Naive thymus-derived CD4-positive, alpha-beta T cell (primary cell): ENCODE measurements at regions not wholly inside any gene's neighbourhood (a gene's known extent, or its start where the extent isn't known, plus 50 kb on each side); places are given as distances from the start of the nearest gene placed in this dataset.

Experiments used
- ATAC-seq: fragments of 150-1000 bp; cut with Tn5 transposase; 2 replicates; pipeline ENCODE4 v1.10.0; 2021; ENCODE audit warnings: mild to moderate bottlenecking, moderate library complexity
- CTCF ChIA-PET: fragments of 350-600 bp; sonication (Branson Sonifier 250); formaldehyde crosslinking; loops from one replicate; lab custom pipeline; 2021; ENCODE audit warnings: antibody characterized with exemption; lab: Charles Lee
- POLR2A ChIA-PET: fragments of 350-600 bp; sonication (Branson Sonifier 250); formaldehyde crosslinking; loops from one replicate; lab custom pipeline; 2021; ENCODE audit warnings: antibody characterized with exemption, inconsistent platforms; lab: Charles Lee
- DNase-seq, 9 donors: peaks; one replicate each; pipeline versions ENCODE4 v3.0.0 to v3.0.0-alpha.2; 2020 to 2022; ENCODE audit warnings: mixed read lengths in 1 of 9
- H3K27ac ChIP-seq: one replicate; pipeline ENCODE4 v1.7.0; 2013; ENCODE audit warnings: mild to moderate bottlenecking, low read depth, low read length, moderate library complexity
- H3K27me3 ChIP-seq, 2 donors: one replicate each; pipeline ENCODE4 v1.7.0; 2013; ENCODE audit warnings: low read length in 2 of 2, mild to moderate bottlenecking in 2 of 2, moderate library complexity in 2 of 2; ENCODE audit not compliant: control insufficient read depth in 2 of 2, insufficient read depth in 2 of 2
- H3K36me3 ChIP-seq, 3 experiments: 1 replicate in 2 of 3; 2 replicates in 1 of 3; pipeline ENCODE4 v1.7.0; 2013; ENCODE audit warnings: low read length in 3 of 3, mild to moderate bottlenecking in 3 of 3, moderate library complexity in 1 of 3; ENCODE audit not compliant: insufficient read depth in 3 of 3, control insufficient read depth in 2 of 3
- H3K4me1 ChIP-seq, 2 donors: one replicate each; pipeline ENCODE4 v1.7.0; 2013; ENCODE audit warnings: low read length in 2 of 2, mild to moderate bottlenecking in 2 of 2, moderate library complexity in 1 of 2; ENCODE audit not compliant: control insufficient read depth in 2 of 2, insufficient read depth in 2 of 2
- H3K4me3 ChIP-seq: 2 replicates; pipeline ENCODE4 v1.7.0; 2013; ENCODE audit warnings: mild to moderate bottlenecking, low read length
- H3K9me3 ChIP-seq, 3 experiments: 1 replicate in 2 of 3; 2 replicates in 1 of 3; pipeline ENCODE4 v1.7.0; 2013; ENCODE audit warnings: low read length in 3 of 3; ENCODE audit not compliant: control insufficient read depth in 2 of 3
- H3K27ac Mint-ChIP-seq, 9 donors: one replicate each; pipeline ENCODE4 v1.8.0; 2020 to 2022; ENCODE audit warnings: mixed read lengths in 9 of 9, mild to moderate bottlenecking in 8 of 9, moderate library complexity in 5 of 9, inconsistent platforms in 2 of 9
- H3K27me3 Mint-ChIP-seq, 5 donors: one replicate each; pipeline ENCODE4 v1.8.0; 2021 to 2022; ENCODE audit warnings: mixed read lengths in 5 of 5, mild to moderate bottlenecking in 1 of 5
- H3K36me3 Mint-ChIP-seq, 5 donors: one replicate each; pipeline ENCODE4 v1.8.0; 2020 to 2022; ENCODE audit warnings: mixed read lengths in 5 of 5, mild to moderate bottlenecking in 3 of 5, inconsistent platforms in 1 of 5
- H3K4me1 Mint-ChIP-seq, 7 donors: one replicate each; pipeline ENCODE4 v1.8.0; 2020 to 2022; ENCODE audit warnings: mixed read lengths in 7 of 7, mild to moderate bottlenecking in 3 of 7, inconsistent platforms in 1 of 7
- H3K4me3 Mint-ChIP-seq, 10 donors: one replicate each; pipeline ENCODE4 v1.8.0; 2020 to 2022; ENCODE audit warnings: mild to moderate bottlenecking in 10 of 10, mixed read lengths in 10 of 10, moderate library complexity in 6 of 10, inconsistent platforms in 2 of 10
- H3K9me3 Mint-ChIP-seq, 11 donors: one replicate each; pipeline ENCODE4 v1.8.0; 2020 to 2022; ENCODE audit warnings: mixed read lengths in 11 of 11, mild to moderate bottlenecking in 4 of 11, inconsistent platforms in 1 of 11, moderate library complexity in 1 of 11
- intact Hi-C, 2 donors: fragments of 100-400 bp; cut with micrococcal nuclease; formaldehyde crosslinking; loops; one replicate each; pipeline ENCODE4 v1.15.1; 2023

DNA sequence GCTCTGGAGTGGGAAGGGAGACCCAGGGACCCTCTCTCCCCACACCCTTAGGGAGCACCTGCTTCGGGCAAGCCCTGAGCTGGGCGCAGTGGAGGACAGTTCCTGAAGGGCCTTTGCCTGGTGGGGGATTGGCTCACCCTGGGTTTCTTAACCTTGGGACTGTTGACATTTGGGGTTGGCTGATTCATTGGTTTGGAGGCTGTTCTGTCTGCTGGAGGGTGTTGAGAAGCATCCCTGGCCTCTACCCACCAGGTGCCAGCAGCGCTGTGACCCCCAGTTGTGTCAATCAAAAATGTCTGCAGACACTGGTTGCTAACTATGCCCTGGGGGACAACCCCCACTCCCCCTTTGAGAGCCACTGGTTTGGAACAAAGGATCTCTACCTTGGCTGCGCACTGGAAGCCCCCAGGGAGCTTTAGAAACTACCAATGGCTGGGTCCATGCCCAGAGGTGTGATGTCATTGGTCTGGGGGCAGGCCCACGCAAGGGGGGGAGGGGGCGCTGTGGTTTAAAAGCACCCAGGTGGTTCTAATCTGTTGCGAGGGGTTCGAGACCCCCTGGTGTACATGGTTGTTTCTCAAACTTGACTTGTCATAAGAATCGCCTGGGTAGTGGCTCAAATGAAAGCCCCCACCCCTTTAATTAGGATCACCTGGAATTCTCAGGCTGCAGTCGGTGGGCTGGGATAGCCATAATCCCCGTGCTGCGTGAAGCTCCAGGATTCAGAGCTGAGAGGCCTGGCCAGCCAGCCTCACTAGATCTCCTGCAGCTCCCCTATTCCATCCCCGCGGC lies 151.9 kb upstream of the GSE1 start:
- Mint-ChIP-seq H3K9me3 (no peaks in the 10 kb centered on the region), H3K4me3 (peak overlapping the region in 7 of 10 donors; percentile 27 to 93 (median 88)), H3K27me3 (peaks cover 14 to 41% (median 19%) of the 10 kb centered on the region in 5 donors), H3K4me1 (peaks cover 3 to 15% (median 9%) of the 10 kb centered on the region in 7 donors), H3K36me3 (no peaks in the 10 kb centered on the region), H3K27ac (peak overlapping the region in 2 of 9 donors; percentile 45)
- H3K9me3 ChIP-seq, result no peaks in the 10 kb centered on the region
- no peak overlapping the region for H3K27ac ChIP-seq
- H3K4me1 ChIP-seq, result peaks cover 0 to 11% of the 10 kb centered on the region in 2 donors
- ATAC-seq, result no peak
- no peak for DNase-seq
- peaks cover 0 to 3% of the 10 kb centered on the region in 2 donors for H3K27me3 ChIP-seq
- CTCF ChIA-PET, result interaction anchor here (1.6 kb wide), 1 partner anchor 11 kb away, joined by 4 read pairs; no protein-coding TSS in a partner anchor
- H3K36me3 ChIP-seq, result no peaks in the 10 kb centered on the region
- H3K4me3 ChIP-seq, result no peak overlapping the region
- POLR2A ChIA-PET, result interaction anchor here (5.0 kb wide), 1 partner anchor 11 kb away, joined by 29 read pairs; no protein-coding TSS in a partner anchor
- intact Hi-C loops, result loop anchor here in 1 of 2 donors (5.0 kb wide), 1 partner anchor 39 kb away; no protein-coding TSS in a partner anchor

DNA sequence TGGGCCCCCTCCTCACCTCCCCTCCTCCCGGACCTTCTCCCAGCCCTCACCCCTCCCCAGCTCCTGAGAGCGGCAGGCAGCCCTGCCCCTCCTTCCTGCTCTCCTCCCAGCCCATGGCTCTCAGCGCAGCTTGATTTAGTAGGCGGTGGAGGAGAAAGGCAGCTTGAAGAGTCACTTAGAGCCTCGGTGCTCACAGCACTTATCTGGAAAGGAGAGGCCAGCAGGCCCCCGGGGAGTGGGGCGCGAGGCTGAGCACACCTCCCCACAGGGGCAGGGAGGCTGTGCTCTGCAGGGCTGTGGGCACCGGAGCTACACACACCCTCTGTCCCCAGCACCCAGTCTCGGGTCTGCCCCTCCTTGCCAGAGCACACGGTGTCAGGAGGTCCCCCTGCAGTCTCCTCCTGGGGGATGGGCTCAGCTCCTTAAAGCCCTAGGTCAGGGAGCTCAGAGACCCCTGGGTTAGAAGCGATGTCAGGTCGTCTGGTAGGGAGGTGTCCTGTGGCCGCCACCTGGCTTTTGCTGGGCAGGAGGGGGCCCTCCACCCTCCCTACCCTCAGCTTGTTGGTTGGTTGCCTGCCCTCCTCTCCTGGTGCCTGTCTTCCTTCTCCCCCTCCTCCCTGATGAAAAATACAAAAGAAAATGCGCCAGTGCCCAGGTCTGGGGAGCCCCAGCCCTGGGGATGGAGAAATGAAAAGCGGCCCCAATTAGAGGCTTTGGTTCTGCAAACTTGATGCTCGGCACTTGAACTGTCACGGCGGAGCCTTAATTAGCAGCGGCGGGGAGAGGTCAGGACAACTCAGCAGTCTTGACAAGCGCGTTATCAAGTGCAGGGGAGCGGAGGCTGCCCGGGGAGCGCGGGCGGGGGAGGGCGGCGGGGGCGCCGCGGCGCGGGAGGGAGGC lies 151.1 kb upstream of the GSE1 start:
- Mint-ChIP-seq H3K9me3 (no peaks in the 10 kb centered on the region), H3K27me3 (peaks cover 14 to 41% (median 19%) of the 10 kb centered on the region in 5 donors), H3K4me3 (peak overlapping the region; percentile 47 to 93 (median 87)), H3K27ac (peak overlapping the region in 1 of 9 donors; percentile 58), H3K36me3 (no peaks in the 10 kb centered on the region), H3K4me1 (peaks cover 3 to 15% (median 9%) of the 10 kb centered on the region in 7 donors)
- Histone ChIP-seq H3K36me3 (no peaks in the 10 kb centered on the region), H3K27me3 (peaks cover 0 to 3% of the 10 kb centered on the region in 2 donors), H3K27ac (no peak overlapping the region), H3K4me3 (peak overlapping the region; percentile 50), H3K4me1 (peaks cover 0 to 11% of the 10 kb centered on the region in 2 donors), H3K9me3 (no peaks in the 10 kb centered on the region)
- intact Hi-C loops, result loop anchor here in 1 of 2 donors (1.0 to 5.0 kb wide), 2 partner anchors 14 to 40 kb away; no protein-coding TSS in a partner anchor
- ChIA-PET POLR2A (interaction anchor here (0.9 to 5.0 kb wide), 3 partner anchors 12 to 152 kb away, joined by 3 to 29 read pairs (median 3); no protein-coding TSS in a partner anchor), CTCF (interaction anchor here (1.0 to 1.6 kb wide), 2 partner anchors 12 to 91 kb away, joined by 4 read pairs; no protein-coding TSS in a partner anchor)
- peak; percentile 65 for ATAC-seq
- no peak for DNase-seq

DNA sequence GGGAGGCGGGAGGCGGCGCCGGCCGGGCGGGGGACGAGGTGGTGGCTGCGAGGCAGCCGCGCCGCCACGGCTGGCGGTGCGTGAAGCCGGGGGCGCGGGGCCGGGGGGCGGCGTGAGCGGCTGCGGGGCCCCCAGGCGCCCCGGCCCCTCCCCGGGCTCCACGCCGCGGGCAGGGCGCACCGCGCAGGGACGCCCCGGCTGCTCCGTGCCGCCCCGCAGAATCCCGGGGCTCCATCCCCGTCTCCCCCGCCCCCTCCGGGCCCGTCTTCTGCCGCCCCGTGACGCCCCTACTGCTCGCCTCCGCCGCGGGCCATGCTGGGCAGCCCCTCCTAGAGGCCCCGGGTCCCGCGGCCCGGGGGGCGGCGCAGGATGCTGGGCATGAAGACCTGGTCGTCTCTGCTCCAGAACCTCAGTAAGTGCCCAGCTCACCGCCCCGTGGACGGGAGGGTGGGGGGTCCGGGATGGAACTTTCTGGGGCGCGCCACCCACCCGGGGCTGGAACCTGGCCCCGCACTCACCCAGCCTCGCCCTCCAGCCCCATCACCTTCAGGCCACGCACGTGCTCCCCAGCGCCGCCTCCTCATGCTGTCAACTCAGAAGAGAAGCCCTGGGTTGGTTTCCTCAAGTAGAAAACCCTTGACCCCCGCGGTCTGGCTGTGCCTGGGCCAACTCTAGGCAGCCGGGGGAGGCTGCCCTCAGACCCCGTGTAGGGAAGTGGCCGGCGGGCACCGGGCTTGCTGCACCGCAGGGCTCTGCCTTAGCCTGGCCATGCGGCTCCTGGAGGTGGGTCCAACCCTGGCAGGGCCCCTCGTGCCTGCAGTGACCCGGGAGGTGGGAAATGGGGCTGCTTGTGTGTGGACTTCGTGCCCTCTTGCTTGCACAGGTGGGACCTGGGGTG lies 150.2 kb upstream of the GSE1 start:
- CTCF ChIA-PET, result interaction anchor here (1.0 kb wide), 1 partner anchor 90 kb away, joined by 4 read pairs; no protein-coding TSS in a partner anchor
- Mint-ChIP-seq H3K4me3 (peak overlapping the region in 8 of 10 donors; percentile 51 to 93 (median 78)), H3K27ac (peak overlapping the region in 1 of 9 donors; percentile 58), H3K27me3 (peaks cover 14 to 41% (median 19%) of the 10 kb centered on the region in 5 donors), H3K4me1 (peaks cover 3 to 15% (median 9%) of the 10 kb centered on the region in 7 donors), H3K9me3 (no peaks in the 10 kb centered on the region), H3K36me3 (no peaks in the 10 kb centered on the region)
- H3K36me3 ChIP-seq, result no peaks in the 10 kb centered on the region
- H3K4me3 ChIP-seq, result no peak overlapping the region
- no peak overlapping the region for H3K27ac ChIP-seq
- no peaks in the 10 kb centered on the region for H3K9me3 ChIP-seq
- peak; percentile 3 for ATAC-seq
- peaks cover 0 to 11% of the 10 kb centered on the region in 2 donors for H3K4me1 ChIP-seq
- H3K27me3 ChIP-seq, result peaks cover 0 to 3% of the 10 kb centered on the region in 2 donors
- POLR2A ChIA-PET, result interaction anchor here (0.9 to 1.0 kb wide), 2 partner anchors 13 to 153 kb away, joined by 3 read pairs; no protein-coding TSS in a partner anchor
- DNase-seq, result no peak
- intact Hi-C loops, result loop anchor here in 1 of 2 donors (1.0 to 5.0 kb wide), 2 partner anchors 15 to 41 kb away; no protein-coding TSS in a partner anchor

DNA sequence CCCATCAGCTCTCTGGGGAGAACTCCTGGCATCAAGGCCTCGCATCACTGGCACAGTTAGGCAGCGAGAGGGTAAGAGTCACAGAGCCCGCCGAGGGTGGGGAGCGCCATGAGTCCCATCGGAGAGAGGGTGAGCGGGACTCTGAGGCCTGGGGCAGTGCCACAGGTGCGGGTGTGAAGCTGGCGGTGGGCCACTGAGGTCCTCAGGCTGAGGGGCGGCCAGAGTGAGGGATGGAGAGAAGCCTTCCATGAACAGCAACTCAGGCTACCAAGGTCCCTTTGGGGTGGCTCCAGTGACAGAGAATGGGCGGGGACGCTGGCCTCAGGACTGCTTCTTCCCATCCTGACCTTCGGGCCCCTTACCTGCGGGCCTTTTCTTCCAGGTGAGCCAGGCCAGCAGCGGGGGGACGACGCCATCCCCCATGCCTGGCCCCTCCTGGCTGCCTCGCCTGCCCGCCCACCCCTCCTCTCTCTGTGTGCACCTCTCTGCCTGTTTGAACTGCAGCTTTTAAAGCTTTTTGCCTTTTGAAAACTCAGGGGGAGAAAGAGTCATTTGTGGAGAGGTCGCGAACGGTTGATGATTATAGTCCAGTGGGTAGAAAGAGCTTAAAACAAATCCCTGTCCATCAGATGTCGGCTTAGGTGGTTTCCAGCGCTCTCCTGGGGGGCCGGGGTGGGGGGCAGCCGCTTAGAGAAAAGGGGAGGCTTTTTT lies 149.3 kb upstream of the GSE1 start:
- Mint-ChIP-seq H3K36me3 (no peaks in the 10 kb centered on the region), H3K4me3 (peak overlapping the region in 5 of 10 donors; percentile 6 to 93 (median 45)), H3K27ac (no peak overlapping the region), H3K9me3 (no peaks in the 10 kb centered on the region), H3K27me3 (peaks cover 14 to 41% (median 19%) of the 10 kb centered on the region in 5 donors), H3K4me1 (peaks cover 3 to 15% (median 9%) of the 10 kb centered on the region in 7 donors)
- H3K27ac ChIP-seq, result no peak overlapping the region
- DNase-seq, result no peak
- no peaks in the 10 kb centered on the region for H3K9me3 ChIP-seq
- ATAC-seq, result no peak
- POLR2A ChIA-PET, result no interaction called here
- peaks cover 0 to 3% of the 10 kb centered on the region in 2 donors for H3K27me3 ChIP-seq
- peaks cover 0 to 11% of the 10 kb centered on the region in 2 donors for H3K4me1 ChIP-seq
- CTCF ChIA-PET, result no interaction called here
- intact Hi-C loops, result loop anchor here in 1 of 2 donors (5.0 kb wide), 1 partner anchor 42 kb away; no protein-coding TSS in a partner anchor
- H3K36me3 ChIP-seq, result no peaks in the 10 kb centered on the region
- H3K4me3 ChIP-seq, result no peak overlapping the region
